Testis (tissue), 2 donors: ENCODE measurements at regions not wholly inside any gene's neighbourhood (a gene's known extent, or its start where the extent isn't known, plus 50 kb on each side); places are given as distances from the start of the nearest gene placed in this dataset.

Experiments used
- POLR2A ChIP-seq: fragments of 450-650 bp; IDR thresholded peaks from one replicate; pipeline ENCODE4 v1.6.1; 2017; ENCODE audit warnings: antibody characterized with exemption, mild to moderate bottlenecking, moderate library complexity
- TF ChIP-seq, protein P1 (sequence below), 3 experiments: fragments of 450-650 bp in 2 of 3; fragments of 200-600 bp in 1 of 3; sonication (generic) in 1 of 3; IDR thresholded peaks; one replicate each; pipeline ENCODE4 v1.5.1; 2016 to 2019; ENCODE audit warnings: antibody characterized with exemption in 3 of 3, mild to moderate bottlenecking in 2 of 3, moderate library complexity in 1 of 3

DNA sequence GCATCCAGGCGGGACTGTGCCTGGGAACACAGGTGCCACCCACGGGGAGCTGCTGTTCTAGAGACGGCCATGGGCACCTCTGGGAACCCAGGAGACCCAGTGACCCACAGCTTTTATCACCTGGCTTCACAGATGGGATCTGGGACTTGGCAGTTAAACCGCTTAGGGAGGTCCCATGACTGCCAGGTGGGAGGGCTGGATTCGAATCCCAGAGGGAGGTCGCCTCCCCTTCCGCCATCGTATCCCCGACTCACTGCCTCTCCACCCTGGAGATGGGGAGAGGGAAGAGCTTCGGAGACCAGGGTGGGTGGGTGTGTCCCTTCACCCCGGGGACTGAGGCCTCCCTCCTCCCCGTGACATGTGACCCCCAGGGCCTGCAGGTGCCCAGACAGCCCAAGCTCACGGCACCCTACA lies 169.4 kb downstream of the RTP5 start:
- TF ChIP-seq, protein P1, sequence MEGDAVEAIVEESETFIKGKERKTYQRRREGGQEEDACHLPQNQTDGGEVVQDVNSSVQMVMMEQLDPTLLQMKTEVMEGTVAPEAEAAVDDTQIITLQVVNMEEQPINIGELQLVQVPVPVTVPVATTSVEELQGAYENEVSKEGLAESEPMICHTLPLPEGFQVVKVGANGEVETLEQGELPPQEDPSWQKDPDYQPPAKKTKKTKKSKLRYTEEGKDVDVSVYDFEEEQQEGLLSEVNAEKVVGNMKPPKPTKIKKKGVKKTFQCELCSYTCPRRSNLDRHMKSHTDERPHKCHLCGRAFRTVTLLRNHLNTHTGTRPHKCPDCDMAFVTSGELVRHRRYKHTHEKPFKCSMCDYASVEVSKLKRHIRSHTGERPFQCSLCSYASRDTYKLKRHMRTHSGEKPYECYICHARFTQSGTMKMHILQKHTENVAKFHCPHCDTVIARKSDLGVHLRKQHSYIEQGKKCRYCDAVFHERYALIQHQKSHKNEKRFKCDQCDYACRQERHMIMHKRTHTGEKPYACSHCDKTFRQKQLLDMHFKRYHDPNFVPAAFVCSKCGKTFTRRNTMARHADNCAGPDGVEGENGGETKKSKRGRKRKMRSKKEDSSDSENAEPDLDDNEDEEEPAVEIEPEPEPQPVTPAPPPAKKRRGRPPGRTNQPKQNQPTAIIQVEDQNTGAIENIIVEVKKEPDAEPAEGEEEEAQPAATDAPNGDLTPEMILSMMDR (IDR thresholded peaks at IDR 0.05), result no peak
- no peak for TF ChIP-seq POLR2A
